ENCODE measurements at regions not wholly inside any gene's neighbourhood (a gene's known extent, or its start where the extent isn't known, plus 50 kb on each side); places are given as distances from the start of the nearest gene placed in this dataset.

DNA sequence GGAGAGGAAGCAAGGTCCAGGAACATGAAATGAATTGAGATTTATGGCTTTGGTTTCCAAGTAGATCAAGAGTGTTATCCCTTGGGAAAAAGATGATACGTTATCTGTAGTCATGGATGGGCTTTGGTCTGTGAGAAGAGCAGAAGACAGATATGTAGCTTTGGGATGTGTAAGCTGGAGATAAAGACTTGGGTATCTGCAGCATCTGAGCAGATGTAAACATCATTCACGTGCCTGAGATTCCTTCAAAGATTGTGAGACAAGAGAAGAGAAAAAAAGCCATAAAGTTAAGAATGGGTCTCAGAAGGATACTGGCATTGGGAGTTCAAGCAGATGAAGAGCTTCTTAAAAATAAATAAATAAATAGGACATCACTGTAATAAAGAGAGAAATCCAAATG lies 217.8 kb downstream of the PTPRC start:
- no peak for TF ChIP-seq CSRNP3 (CRISPR knock-in tag; IDR thresholded peaks at IDR 0.05)
- no peak for TF ChIP-seq ARNTL (CRISPR knock-in tag; IDR thresholded peaks at IDR 0.05; ENCODE audit: borderline replicate concordance, low read depth)
- TF ChIP-seq PPARA (CRISPR knock-in tag; IDR thresholded peaks at IDR 0.05; ENCODE audit: borderline replicate concordance) = no peak
- no peak for TF ChIP-seq CREB5 (CRISPR knock-in tag; IDR thresholded peaks at IDR 0.05; ENCODE audit: low read depth)
- TF ChIP-seq ISL1 (CRISPR knock-in tag; IDR thresholded peaks at IDR 0.05) = no peak
- TF ChIP-seq ZFP30 (CRISPR knock-in tag; IDR thresholded peaks at IDR 0.05) = no peak
- TF ChIP-seq PATZ1 (CRISPR knock-in tag; IDR thresholded peaks at IDR 0.05; ENCODE audit: borderline replicate concordance) = no peak
- TF ChIP-seq OSR1 (CRISPR knock-in tag; IDR thresholded peaks at IDR 0.05) = no peak
- no peak for TF ChIP-seq CSDC2 (CRISPR knock-in tag; IDR thresholded peaks at IDR 0.05)
- TF ChIP-seq RARB (CRISPR knock-in tag; IDR thresholded peaks at IDR 0.05) = no peak
- no peak for TF ChIP-seq TCF4 (CRISPR knock-in tag; IDR thresholded peaks at IDR 0.05; ENCODE audit: borderline replicate concordance)
- no peak for TF ChIP-seq SNAI2 (CRISPR knock-in tag; IDR thresholded peaks at IDR 0.05)
- no peak for TF ChIP-seq TSHZ2 (CRISPR knock-in tag; IDR thresholded peaks at IDR 0.05)
- TF ChIP-seq BACH2 (CRISPR knock-in tag; IDR thresholded peaks at IDR 0.05; ENCODE audit: borderline replicate concordance) = no peak
- TF ChIP-seq ZNF8 (CRISPR knock-in tag; IDR thresholded peaks at IDR 0.05) = no peak
- no peak for ATAC-seq

GRCh38 chr1:198858033-198858432 lies 219.2 kb downstream of the PTPRC start:
- TF ChIP-seq CSRNP3 (CRISPR knock-in tag; IDR thresholded peaks at IDR 0.05) = no peak
- ATAC-seq = no peak

DNA sequence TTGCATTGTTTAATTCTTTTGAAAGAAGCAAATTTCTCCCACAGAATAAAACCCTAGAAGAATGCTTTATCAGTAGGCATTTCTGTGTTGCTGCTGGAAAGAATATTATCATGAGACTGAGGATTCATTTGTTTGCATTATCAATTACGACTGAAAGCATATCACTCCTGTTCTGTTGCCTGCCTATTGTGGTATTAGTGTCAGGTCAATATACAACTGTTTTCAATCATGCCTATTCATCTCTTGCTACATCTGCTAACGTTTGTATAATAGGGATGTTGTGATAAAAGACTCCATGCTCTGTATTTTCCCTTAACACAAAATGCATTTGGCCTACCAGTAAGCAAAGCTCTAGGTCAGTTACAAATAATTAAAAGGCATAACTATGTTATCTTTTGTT lies 221.5 kb downstream of the PTPRC start:
- no peak for TF ChIP-seq ESRRG (CRISPR knock-in tag; IDR thresholded peaks at IDR 0.05)
- TF ChIP-seq ISL1 (CRISPR knock-in tag; IDR thresholded peaks at IDR 0.05) = peak; percentile 83
- peak; percentile 97 for TF ChIP-seq TCF4 (CRISPR knock-in tag; IDR thresholded peaks at IDR 0.05; ENCODE audit: borderline replicate concordance)
- TF ChIP-seq TSHZ2 (CRISPR knock-in tag; IDR thresholded peaks at IDR 0.05) = peak; percentile 98; the same call in 1 of the 2 replicates
- peak; percentile 21; the same call in 1 of the 3 replicates for ATAC-seq
